ENCODE measurements at regions not wholly inside any gene's neighbourhood (a gene's known extent, or its start where the extent isn't known, plus 50 kb on each side); places are given as distances from the start of the nearest gene placed in this dataset.

GRCh38 chr2:180115675-180116074, 108.6 kb upstream of the CWC22 start:
- no peak for DNase-seq

GRCh38 chr2:180115269-180115668, 108.2 kb upstream of the CWC22 start:
- no peak for DNase-seq

DNA sequence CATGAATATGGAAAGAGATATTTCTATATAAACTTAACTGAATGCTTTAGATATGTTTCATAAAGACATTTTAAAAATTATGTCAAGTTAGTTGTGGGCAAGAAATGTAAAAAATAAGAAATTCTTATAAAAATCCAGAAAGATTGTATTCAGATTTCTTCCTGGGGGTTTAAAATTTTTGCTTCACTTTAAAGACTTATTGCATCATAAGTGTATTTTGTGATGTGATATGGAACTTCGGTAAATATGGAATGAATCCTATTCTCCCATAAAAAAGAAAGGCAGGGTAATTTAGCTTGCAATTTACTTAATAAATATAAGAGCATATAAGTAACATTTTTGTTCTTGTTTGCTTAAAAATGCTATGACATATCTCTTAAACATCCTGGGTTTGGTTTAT, 104.8 kb upstream of the CWC22 start:
- no peak for DNase-seq

DNA sequence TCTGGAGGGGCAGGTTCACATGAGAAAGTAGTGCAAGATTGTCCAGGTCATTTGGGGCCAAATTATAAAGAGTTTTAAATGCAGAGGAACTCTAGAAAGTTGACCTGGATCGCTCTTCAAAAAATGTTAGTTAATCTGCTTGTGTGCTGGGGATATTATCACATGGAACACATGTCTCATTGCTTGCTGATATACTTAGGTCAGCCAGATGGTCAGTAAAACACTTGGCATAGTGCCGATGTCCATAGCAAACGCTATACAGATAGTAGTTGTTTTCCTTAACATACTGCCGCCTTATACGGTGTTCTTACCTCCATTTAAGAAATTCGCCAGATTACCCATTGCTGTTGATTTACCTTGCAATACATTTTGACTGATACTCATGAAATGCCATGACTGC, 103.4 kb upstream of the CWC22 start:
- DNase-seq, result no peak

- DNase-seq, result no peak
Observed at GRCh38 chr2:180101846-180102245, 94.7 kb upstream of the CWC22 start.

DNA sequence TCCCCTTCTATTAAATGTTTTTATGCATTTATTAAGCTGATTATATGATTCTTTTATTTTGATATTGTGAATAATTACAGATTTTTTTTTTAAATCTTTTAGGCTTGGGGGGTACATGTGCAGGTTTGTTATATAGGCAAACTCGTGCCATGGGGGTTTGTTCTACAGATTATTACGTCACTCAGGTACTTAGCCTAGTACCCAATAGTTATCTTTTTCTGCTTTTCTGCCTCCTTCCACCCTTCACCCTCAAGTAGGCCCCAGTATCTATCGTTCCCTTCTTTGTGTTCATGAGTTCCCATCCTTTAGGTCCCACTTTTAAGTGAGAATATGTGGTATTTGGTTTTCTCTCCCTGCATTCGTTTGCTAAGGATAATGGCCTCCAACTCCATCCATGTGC, 92.2 kb upstream of the CWC22 start:
- no peak for DNase-seq

GRCh38 chr2:180085144-180085543, 78.0 kb upstream of the CWC22 start:
- DNase-seq, result no peak

DNA sequence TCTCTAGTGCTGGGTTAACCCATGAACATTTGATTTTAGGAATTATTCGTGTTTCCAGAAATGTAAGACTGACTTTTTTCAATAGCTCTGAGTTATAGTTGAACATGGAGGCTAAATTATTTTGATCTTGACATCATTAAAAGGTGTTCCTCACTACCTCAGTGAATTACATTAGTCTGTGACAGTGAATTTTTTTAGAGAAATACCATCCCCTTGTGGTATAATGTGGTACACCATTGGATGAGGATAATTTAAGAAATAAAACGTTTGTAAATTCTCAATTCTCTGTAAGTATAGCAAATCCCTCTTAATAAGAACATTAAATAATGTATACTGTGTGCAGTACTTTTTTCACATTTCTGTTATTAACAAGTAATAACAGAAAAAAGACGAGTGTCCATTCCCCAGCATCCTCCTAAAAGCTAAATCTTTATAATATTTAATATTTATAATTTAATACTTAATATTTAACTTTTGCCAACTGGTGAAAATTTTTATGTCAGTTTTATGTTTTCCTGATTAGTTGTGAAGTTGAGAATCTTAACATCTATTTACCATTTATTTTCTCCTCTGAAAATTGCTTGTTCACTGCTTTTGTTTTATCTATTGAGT, 70.3 kb upstream of the CWC22 start:
- DNase-seq, result no peak

GRCh38 chr2:180075870-180076269, 68.8 kb upstream of the CWC22 start:
- DNase-seq, result no peak

DNA sequence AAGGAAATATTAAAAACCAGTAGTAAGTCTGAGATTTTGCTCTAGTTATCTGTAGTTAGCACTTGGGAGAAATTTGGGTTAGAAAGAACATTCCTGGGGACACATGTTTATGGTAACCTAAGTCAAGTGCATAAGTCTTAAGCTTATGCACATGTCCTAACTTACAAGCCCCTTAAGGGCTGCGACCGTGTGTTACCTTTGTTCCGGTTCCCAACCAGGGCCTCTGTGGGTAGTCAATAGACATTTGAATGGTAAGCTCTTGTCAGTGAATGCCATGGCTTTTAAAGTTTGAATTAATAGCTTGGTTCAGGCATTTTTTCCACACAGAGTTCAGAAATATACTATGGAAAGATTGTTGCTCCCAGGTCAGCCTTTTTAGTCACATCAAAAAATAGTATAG, 64.7 kb upstream of the CWC22 start:
- no peak for DNase-seq

- no peak for DNase-seq
Observed at GRCh38 chr2:180063494-180064092, 56.5 kb upstream of the CWC22 start.

- no peak for DNase-seq
Observed at GRCh38 chr2:180062178-180062577, 55.1 kb upstream of the CWC22 start.

DNA sequence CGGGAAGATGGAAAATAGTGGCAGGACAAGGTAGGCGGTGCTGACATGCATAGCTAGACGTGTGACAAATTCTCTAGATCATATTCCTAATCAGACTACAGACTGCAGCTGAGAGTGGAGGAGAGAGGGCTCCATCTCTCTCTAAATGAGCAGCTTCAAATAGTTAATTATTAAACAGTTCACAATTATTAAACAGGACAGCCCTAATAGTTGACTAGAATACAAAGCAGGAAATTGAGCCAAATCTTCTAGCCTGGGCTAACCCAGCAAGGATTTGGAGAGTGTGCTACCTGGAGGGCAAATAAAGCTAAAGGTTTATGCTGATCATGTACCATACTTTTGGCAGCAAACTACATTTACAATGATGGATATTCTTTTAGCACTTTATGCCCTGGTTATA, 54.4 kb upstream of the CWC22 start:
- no peak for DNase-seq

DNA sequence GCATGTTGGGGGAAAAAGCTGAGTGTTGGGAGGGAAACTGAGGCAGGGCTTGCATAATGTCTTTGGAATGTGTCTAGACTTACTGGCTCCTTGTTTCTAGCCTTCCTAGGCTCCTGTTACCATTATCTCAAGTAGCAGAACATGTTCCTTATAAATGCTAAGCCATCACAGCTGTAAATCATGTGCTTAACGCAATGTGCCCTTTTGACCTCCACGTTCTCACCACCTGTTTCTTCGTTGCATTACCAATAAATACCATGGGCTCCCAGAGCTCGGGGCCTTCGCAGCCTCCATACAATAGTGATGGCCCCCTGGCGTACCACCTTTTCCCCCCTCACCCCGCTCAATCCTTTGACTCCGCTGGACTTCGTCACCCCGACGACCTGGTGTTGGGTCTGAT, 54.0 kb upstream of the CWC22 start:
- DNase-seq, result no peak

- DNase-seq, result no peak
Observed at GRCh38 chr2:180058993-180059392, 51.9 kb upstream of the CWC22 start.

DNA sequence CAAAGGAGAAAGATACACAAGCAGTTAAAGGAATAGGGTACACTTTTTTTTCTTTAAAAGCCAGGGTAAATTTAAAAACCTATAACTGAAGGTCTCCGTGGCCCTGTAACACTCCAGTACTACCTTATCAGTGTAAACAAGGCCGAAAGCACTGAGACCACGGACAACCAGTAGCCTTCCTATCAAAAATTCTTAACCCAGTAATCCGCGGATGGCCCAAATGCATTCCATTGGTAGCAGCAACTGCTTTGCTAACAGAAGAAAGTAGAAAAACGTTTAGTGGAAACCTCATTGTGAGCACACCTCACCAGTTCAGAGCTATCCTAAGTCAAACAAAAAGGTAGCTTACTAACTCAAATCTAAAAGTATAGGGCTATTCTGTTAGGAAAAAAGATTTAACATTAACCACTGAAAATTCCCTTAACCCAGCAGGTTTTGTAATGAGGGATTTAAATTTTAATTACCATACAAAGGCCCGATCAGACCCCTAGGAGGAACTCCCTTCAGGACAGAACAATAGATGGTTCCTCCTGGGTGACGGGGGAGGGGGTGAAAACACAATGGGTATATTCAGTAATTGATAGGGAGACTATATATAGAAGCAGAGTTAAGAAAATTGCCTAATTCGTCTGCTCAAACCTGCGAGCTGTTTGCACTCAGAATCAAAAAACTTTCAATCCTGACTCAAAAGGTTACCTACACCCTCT, 50.8 kb upstream of the CWC22 start:
- DNase-seq, result no peak

All from NCI-H1092 (cell line).